A673 (cell line): ENCODE measurements at regions not wholly inside any gene's neighbourhood (a gene's known extent, or its start where the extent isn't known, plus 50 kb on each side); places are given as distances from the start of the nearest gene placed in this dataset.

ENCODE experiments used
- BruUV-seq: library from RNA; stranded (reverse); fragments of 400-500 nt; replicated peaks from 2 replicates; lab custom pipeline; 2021; lab: Mats Ljungman, UMichigan
- CTCF ChIA-PET: fragments of 300-600 bp; sonication (Branson Sonifier 250); formaldehyde crosslinking; loops from one replicate; lab custom pipeline; 2022; ENCODE audit warnings: antibody characterized with exemption; lab: Charles Lee
- POLR2A ChIA-PET: fragments of 300-600 bp; sonication (Branson Sonifier 250); formaldehyde crosslinking; loops from one replicate; lab custom pipeline; 2022; ENCODE audit warnings: antibody characterized with exemption; ENCODE audit not compliant: low non-redundant PET; lab: Charles Lee
- DNase-seq: peaks from one replicate; pipeline ENCODE4 v3.0.0-alpha.2; 2015; ENCODE audit warnings: low spot score
- H3K27ac ChIP-seq: fragments of 200-600 bp; sonication (generic); 2 replicates; pipeline ENCODE4 v1.5.1; 2016; ENCODE audit warnings: mixed run types, low read depth, mild to moderate bottlenecking, mixed read lengths, antibody characterized with exemption, low read length; ENCODE audit not compliant: poor library complexity, severe bottlenecking
- H3K27me3 ChIP-seq: fragments of 200-600 bp; sonication (generic); replicated peaks from 2 replicates; pipeline ENCODE4 v1.6.1; 2017; ENCODE audit warnings: mixed run types, low read depth, mild to moderate bottlenecking, mixed read lengths, antibody characterized with exemption, low read length; ENCODE audit not compliant: insufficient read depth, poor library complexity
- H3K36me3 ChIP-seq: fragments of 200-600 bp; sonication (generic); 2 replicates; pipeline ENCODE4 v1.6.1; 2016; ENCODE audit warnings: mixed run types, mild to moderate bottlenecking, mixed read lengths, antibody characterized with exemption, low read length; ENCODE audit not compliant: insufficient read depth, poor library complexity, severe bottlenecking
- H3K4me1 ChIP-seq: fragments of 200-600 bp; sonication (generic); 2 replicates; pipeline ENCODE4 v1.6.1; 2017; ENCODE audit warnings: mixed run types, mild to moderate bottlenecking, mixed read lengths, antibody characterized with exemption, low read length; ENCODE audit not compliant: insufficient read depth, poor library complexity, severe bottlenecking
- H3K4me3 ChIP-seq: fragments of 200-600 bp; sonication (generic); 2 replicates; pipeline ENCODE4 v1.5.1; 2016; ENCODE audit warnings: low read depth, mixed run types, mild to moderate bottlenecking, mixed read lengths, low read length; ENCODE audit not compliant: poor library complexity, severe bottlenecking
- H3K9me3 ChIP-seq: fragments of 200-600 bp; sonication (generic); 2 replicates; pipeline ENCODE4 v1.6.1; 2016; ENCODE audit warnings: mixed run types, low read depth, mild to moderate bottlenecking, mixed read lengths, antibody characterized with exemption, low read length; ENCODE audit not compliant: poor library complexity, severe bottlenecking
- EZH2 ChIP-seq: fragments of 200-600 bp; sonication (generic); IDR thresholded peaks from 2 replicates; pipeline ENCODE4 v1.6.1; 2017; ENCODE audit warnings: borderline replicate concordance, low read depth, mild to moderate bottlenecking, mixed read lengths, antibody characterized with exemption, low read length; ENCODE audit not compliant: poor library complexity, severe bottlenecking
- intact Hi-C: fragments of 100-400 bp; cut with micrococcal nuclease; formaldehyde crosslinking; loops from one replicate; pipeline ENCODE4 v1.10.0; 2022; ENCODE audit not compliant: unreplicated experiment
- TF ChIP-seq, protein P1 (sequence below): fragments of 300-800, 200-600 bp; sonication (generic); conservative IDR thresholded peaks from 2 replicates; pipeline ENCODE4 v1.5.1; 2017; ENCODE audit warnings: low read depth, mild to moderate bottlenecking, antibody characterized with exemption, low read length, moderate library complexity, mixed read lengths

DNA sequence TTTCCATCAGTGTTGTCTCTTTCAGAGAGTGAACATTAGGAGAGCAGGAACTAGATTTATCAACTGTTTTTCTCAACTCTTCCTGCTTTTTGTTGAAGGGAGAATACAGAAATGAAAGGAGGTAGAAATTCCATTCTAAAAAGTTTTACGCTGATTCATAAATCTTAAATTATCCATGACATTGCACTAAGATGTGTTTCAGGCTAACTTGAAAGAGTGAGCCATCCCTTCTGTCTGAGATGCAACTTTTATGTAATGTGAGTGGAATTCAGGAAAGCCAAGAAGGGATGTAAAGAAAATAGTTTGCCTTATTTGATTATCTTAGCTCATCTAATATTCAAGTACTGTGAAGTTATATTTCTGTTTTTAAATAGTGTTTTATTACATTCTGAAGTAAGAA is 349.5 kb upstream of the RGS6 start:
- Histone ChIP-seq H3K27ac (peak overlapping the region; percentile 73), H3K36me3 (no peaks in the 10 kb centered on the region), H3K9me3 (no peaks in the 10 kb centered on the region), H3K27me3 (no peaks in the 10 kb centered on the region), H3K4me3 (peak overlapping the region; percentile 8), H3K4me1 (peaks cover 83% of the 10 kb centered on the region)
- POLR2A ChIA-PET, result no interaction called here
- CTCF ChIA-PET, result no interaction called here
- no peak for TF ChIP-seq EZH2
- TF ChIP-seq, protein P1, sequence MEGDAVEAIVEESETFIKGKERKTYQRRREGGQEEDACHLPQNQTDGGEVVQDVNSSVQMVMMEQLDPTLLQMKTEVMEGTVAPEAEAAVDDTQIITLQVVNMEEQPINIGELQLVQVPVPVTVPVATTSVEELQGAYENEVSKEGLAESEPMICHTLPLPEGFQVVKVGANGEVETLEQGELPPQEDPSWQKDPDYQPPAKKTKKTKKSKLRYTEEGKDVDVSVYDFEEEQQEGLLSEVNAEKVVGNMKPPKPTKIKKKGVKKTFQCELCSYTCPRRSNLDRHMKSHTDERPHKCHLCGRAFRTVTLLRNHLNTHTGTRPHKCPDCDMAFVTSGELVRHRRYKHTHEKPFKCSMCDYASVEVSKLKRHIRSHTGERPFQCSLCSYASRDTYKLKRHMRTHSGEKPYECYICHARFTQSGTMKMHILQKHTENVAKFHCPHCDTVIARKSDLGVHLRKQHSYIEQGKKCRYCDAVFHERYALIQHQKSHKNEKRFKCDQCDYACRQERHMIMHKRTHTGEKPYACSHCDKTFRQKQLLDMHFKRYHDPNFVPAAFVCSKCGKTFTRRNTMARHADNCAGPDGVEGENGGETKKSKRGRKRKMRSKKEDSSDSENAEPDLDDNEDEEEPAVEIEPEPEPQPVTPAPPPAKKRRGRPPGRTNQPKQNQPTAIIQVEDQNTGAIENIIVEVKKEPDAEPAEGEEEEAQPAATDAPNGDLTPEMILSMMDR, result no peak
- BruUV-seq, result no TSS peak
- intact Hi-C loops, result loop anchor here (2.0 kb wide), 1 partner anchor 68 kb away; no protein-coding TSS in a partner anchor
- DNase-seq, result peak; percentile 49

- BruUV-seq, result no TSS peak
- Histone ChIP-seq H3K9me3 (no peaks in the 10 kb centered on the region), H3K27ac (peak overlapping the region; percentile 73), H3K36me3 (no peaks in the 10 kb centered on the region), H3K27me3 (no peaks in the 10 kb centered on the region), H3K4me1 (peaks cover 83% of the 10 kb centered on the region), H3K4me3 (no peak overlapping the region)
- peak; percentile 25 for DNase-seq
- TF ChIP-seq EZH2, result no peak
- TF ChIP-seq, protein P1, result no peak
- POLR2A ChIA-PET, result no interaction called here
- intact Hi-C loops, result loop anchor here (2.0 kb wide), 1 partner anchor 68 kb away; no protein-coding TSS in a partner anchor
- CTCF ChIA-PET, result no interaction called here
Observed at GRCh38 chr14:71583194-71583593, 349.0 kb upstream of the RGS6 start.

DNA sequence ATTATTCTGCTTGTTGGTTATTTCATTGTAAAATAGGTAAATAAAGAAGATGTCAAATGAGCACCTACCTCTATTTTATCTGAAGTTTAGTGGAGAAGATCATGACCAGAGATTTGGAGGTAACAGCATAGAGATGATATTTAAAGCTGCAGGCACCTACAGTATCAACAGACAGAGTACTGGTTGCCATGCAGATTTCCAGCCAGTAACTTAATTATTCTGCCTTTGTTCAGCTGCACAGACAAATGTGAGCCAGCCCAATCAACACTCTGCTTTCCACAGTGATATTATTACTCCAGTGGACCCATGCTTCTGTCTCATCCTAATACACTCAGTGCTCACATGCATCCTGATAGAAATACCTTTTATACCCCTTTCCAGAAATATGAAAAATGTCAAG is 348.5 kb upstream of the RGS6 start:
- no peaks in the 10 kb centered on the region for H3K27me3 ChIP-seq
- no peaks in the 10 kb centered on the region for H3K9me3 ChIP-seq
- intact Hi-C loops, result loop anchor here (2.0 kb wide), 1 partner anchor 67 kb away; no protein-coding TSS in a partner anchor
- ChIA-PET POLR2A (no interaction called here), CTCF (no interaction called here)
- H3K36me3 ChIP-seq, result no peaks in the 10 kb centered on the region
- H3K4me3 ChIP-seq, result no peak overlapping the region
- peaks cover 84% of the 10 kb centered on the region for H3K4me1 ChIP-seq
- H3K27ac ChIP-seq, result peak overlapping the region; percentile 73
- no TSS peak for BruUV-seq
- TF ChIP-seq, protein P1, result no peak
- no peak for TF ChIP-seq EZH2
- no peak for DNase-seq
